H1 (cell line): ENCODE measurements at regions not wholly inside any gene's neighbourhood (a gene's known extent, or its start where the extent isn't known, plus 50 kb on each side); places are given as distances from the start of the nearest gene placed in this dataset.

Experiments used
- FOSL1 ChIP-seq: IDR thresholded peaks from 2 replicates; pipeline ENCODE4 v1.6.1; 2011; ENCODE audit warnings: mild to moderate bottlenecking, low read depth, low read length, moderate library complexity; ENCODE audit not compliant: insufficient read depth
- HDAC2 ChIP-seq, 2 experiments: fragments of 300-600 bp in 1 of 2; sonication (generic) in 1 of 2; IDR thresholded peaks; 2 replicates each; pipeline ENCODE4 v1.6.1; 2011 to 2012; ENCODE audit warnings: low read depth in 2 of 2, low read length in 2 of 2, mild to moderate bottlenecking in 2 of 2, moderate library complexity in 2 of 2, borderline replicate concordance in 1 of 2, inconsistent platforms in 1 of 2
- TF ChIP-seq, protein P1 (sequence below), 3 experiments: IDR thresholded peaks; 1 replicate in 2 of 3; 2 replicates in 1 of 3; pipeline versions ENCODE4 v1.5.1 to v1.6.1; 2011; ENCODE audit warnings: low read length in 3 of 3, mild to moderate bottlenecking in 3 of 3, inconsistent platforms in 2 of 3, low read depth in 1 of 3, moderate library complexity in 1 of 3; ENCODE audit not compliant: insufficient read depth in 1 of 3; ENCODE audit errors: control extremely low read depth in 1 of 3

DNA sequence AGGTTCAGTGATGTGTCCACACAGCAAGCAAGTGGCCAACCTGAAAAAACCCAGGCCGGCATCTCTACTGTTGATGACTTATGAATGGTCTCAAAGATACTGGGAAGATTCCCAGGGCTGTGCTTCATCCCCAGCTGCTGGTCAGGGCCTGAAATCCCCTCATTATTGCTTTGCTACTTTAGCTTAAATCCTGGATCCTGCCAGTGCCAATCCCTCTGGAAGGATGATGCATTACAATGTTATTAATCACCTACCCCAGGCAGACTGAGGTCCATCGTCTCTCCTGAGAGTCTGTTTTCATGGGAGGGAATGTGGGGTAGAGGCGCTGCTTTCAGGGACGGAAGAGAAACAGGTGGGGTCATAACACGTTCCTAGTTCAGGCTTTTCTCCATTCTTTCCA lies 371.6 kb downstream of the RPS24 start (continued):
- TF ChIP-seq, protein P1, sequence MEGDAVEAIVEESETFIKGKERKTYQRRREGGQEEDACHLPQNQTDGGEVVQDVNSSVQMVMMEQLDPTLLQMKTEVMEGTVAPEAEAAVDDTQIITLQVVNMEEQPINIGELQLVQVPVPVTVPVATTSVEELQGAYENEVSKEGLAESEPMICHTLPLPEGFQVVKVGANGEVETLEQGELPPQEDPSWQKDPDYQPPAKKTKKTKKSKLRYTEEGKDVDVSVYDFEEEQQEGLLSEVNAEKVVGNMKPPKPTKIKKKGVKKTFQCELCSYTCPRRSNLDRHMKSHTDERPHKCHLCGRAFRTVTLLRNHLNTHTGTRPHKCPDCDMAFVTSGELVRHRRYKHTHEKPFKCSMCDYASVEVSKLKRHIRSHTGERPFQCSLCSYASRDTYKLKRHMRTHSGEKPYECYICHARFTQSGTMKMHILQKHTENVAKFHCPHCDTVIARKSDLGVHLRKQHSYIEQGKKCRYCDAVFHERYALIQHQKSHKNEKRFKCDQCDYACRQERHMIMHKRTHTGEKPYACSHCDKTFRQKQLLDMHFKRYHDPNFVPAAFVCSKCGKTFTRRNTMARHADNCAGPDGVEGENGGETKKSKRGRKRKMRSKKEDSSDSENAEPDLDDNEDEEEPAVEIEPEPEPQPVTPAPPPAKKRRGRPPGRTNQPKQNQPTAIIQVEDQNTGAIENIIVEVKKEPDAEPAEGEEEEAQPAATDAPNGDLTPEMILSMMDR (IDR thresholded peaks at IDR 0.05; ENCODE audit: control extremely low read depth in 1 of 3, insufficient read depth in 1 of 3, low read depth in 1 of 3, low read length in 3 of 3) = no peak
- no peak for TF ChIP-seq HDAC2 (IDR thresholded peaks at IDR 0.05; ENCODE audit: borderline replicate concordance in 1 of 2, low read depth in 2 of 2, low read length in 2 of 2)
- TF ChIP-seq FOSL1 = no peak
- TF ChIP-seq, all 59 proteins: peak for 0
